ENCODE measurements at regions not wholly inside any gene's neighbourhood (a gene's known extent, or its start where the extent isn't known, plus 50 kb on each side); places are given as distances from the start of the nearest gene placed in this dataset.
"Not testable (repeated sequence)": the region's sequence is repeated elsewhere in the genome, so short reads cannot be mapped to it uniquely, and the experiment has no call there.

- DNase-seq (ENCODE audit: low read depth in 1 of 2, low spot score in 1 of 2) = not testable (repeated sequence)
These were observed 197.8 kb downstream of the ALG10 start for GRCh38 chr12:34220079-34220478.

- no peak for DNase-seq (ENCODE audit: low read depth in 1 of 2, low spot score in 1 of 2)
These were observed 201.3 kb downstream of the ALG10 start for GRCh38 chr12:34223640-34224039.

GRCh38 chr12:34226044-34226443 lies 203.7 kb downstream of the ALG10 start:
- DNase-seq (ENCODE audit: low read depth in 1 of 2, low spot score in 1 of 2) = not testable (repeated sequence)

GRCh38 chr12:34228046-34228445 lies 205.8 kb downstream of the ALG10 start:
- not testable (repeated sequence) for DNase-seq (ENCODE audit: low read depth in 1 of 2, low spot score in 1 of 2)

GRCh38 chr12:34229033-34229432 lies 206.7 kb downstream of the ALG10 start:
- not testable (repeated sequence) for DNase-seq (ENCODE audit: low read depth in 1 of 2, low spot score in 1 of 2)

GRCh38 chr12:34233618-34234017 lies 211.3 kb downstream of the ALG10 start:
- DNase-seq (ENCODE audit: low read depth in 1 of 2, low spot score in 1 of 2) = no peak

GRCh38 chr12:34236073-34236472 lies 213.8 kb downstream of the ALG10 start:
- no peak for DNase-seq (ENCODE audit: low read depth in 1 of 2, low spot score in 1 of 2)

- no peak for DNase-seq (ENCODE audit: low read depth in 1 of 2, low spot score in 1 of 2)
These were observed 222.3 kb downstream of the ALG10 start for GRCh38 chr12:34244608-34245007.

GRCh38 chr12:34249271-34249670 lies 227.0 kb downstream of the ALG10 start:
- no peak for DNase-seq (ENCODE audit: low read depth in 1 of 2, low spot score in 1 of 2)

- not testable (repeated sequence) for DNase-seq (ENCODE audit: low read depth in 1 of 2, low spot score in 1 of 2)
These were observed 229.6 kb downstream of the ALG10 start for GRCh38 chr12:34251879-34252278.

GRCh38 chr12:34253674-34254073 lies 231.4 kb downstream of the ALG10 start:
- DNase-seq (ENCODE audit: low read depth in 1 of 2, low spot score in 1 of 2) = no peak

- DNase-seq (ENCODE audit: low read depth in 1 of 2, low spot score in 1 of 2) = no peak
These were observed 234.8 kb downstream of the ALG10 start for GRCh38 chr12:34257093-34257492.

GRCh38 chr12:34262140-34262539 lies 239.8 kb downstream of the ALG10 start:
- not testable (repeated sequence) for DNase-seq (ENCODE audit: low read depth in 1 of 2, low spot score in 1 of 2)

GRCh38 chr12:34264110-34264509 lies 241.8 kb downstream of the ALG10 start:
- DNase-seq (ENCODE audit: low read depth in 1 of 2, low spot score in 1 of 2) = no peak

GRCh38 chr12:34273703-34274102 lies 251.4 kb downstream of the ALG10 start:
- DNase-seq (ENCODE audit: low read depth in 1 of 2, low spot score in 1 of 2) = not testable (repeated sequence)

- no peak for DNase-seq (ENCODE audit: low read depth in 1 of 2, low spot score in 1 of 2)
These were observed 252.8 kb downstream of the ALG10 start for GRCh38 chr12:34275129-34275528.

- no peak for DNase-seq (ENCODE audit: low read depth in 1 of 2, low spot score in 1 of 2)
These were observed 264.2 kb downstream of the ALG10 start for GRCh38 chr12:34286483-34286882.

GRCh38 chr12:34286934-34287333 lies 264.6 kb downstream of the ALG10 start:
- DNase-seq (ENCODE audit: low read depth in 1 of 2, low spot score in 1 of 2) = no peak

GRCh38 chr12:34287437-34287836 lies 265.1 kb downstream of the ALG10 start:
- DNase-seq (ENCODE audit: low read depth in 1 of 2, low spot score in 1 of 2) = no peak

- no peak for DNase-seq (ENCODE audit: low read depth in 1 of 2, low spot score in 1 of 2)
These were observed 266.0 kb downstream of the ALG10 start for GRCh38 chr12:34287986-34288962.

- no peak for DNase-seq (ENCODE audit: low read depth in 1 of 2, low spot score in 1 of 2)
These were observed 266.7 kb downstream of the ALG10 start for GRCh38 chr12:34288963-34289345.

- no peak for DNase-seq (ENCODE audit: low read depth in 1 of 2, low spot score in 1 of 2)
These were observed 267.4 kb downstream of the ALG10 start for GRCh38 chr12:34289431-34290380.

Measured in stimulated activated CD4-positive, alpha-beta T cell treated with anti-CD3 and anti-CD28 coated beads, Interleukin-15, amount 100 ng/mL, for 1 hour (primary cell).